KMS-11 (cell line): ENCODE measurements at regions not wholly inside any gene's neighbourhood (a gene's known extent, or its start where the extent isn't known, plus 50 kb on each side); places are given as distances from the start of the nearest gene placed in this dataset.

Source experiments
- H2AFZ ChIP-seq: fragments of 200-600 bp; sonication (generic); 2 replicates; pipeline ENCODE4 v1.6.1; 2016; ENCODE audit warnings: antibody characterized with exemption, mixed run types, low read depth
- H3K27ac ChIP-seq: fragments of 200-600 bp; sonication (generic); 2 replicates; pipeline ENCODE4 v1.6.1; 2016; ENCODE audit warnings: mild to moderate bottlenecking, mixed run types
- H3K27me3 ChIP-seq: fragments of 200-600 bp; sonication (generic); 2 replicates; pipeline ENCODE4 v1.6.1; 2017; ENCODE audit warnings: mild to moderate bottlenecking, low read depth, mixed run types, moderate library complexity; ENCODE audit not compliant: insufficient read depth
- H3K36me3 ChIP-seq: fragments of 200-600 bp; sonication (generic); 2 replicates; pipeline ENCODE4 v1.6.1; 2017; ENCODE audit warnings: mild to moderate bottlenecking, mixed run types; ENCODE audit not compliant: insufficient read depth
- H3K4me1 ChIP-seq: fragments of 200-600 bp; sonication (generic); 2 replicates; pipeline ENCODE4 v1.6.1; 2016; ENCODE audit warnings: mild to moderate bottlenecking, low read depth, mixed run types; ENCODE audit not compliant: poor library complexity, severe bottlenecking
- H3K4me2 ChIP-seq: fragments of 200-600 bp; sonication (generic); 2 replicates; pipeline ENCODE4 v1.7.0; 2016; ENCODE audit warnings: mild to moderate bottlenecking, mixed run types
- H3K4me3 ChIP-seq: fragments of 200-600 bp; sonication (generic); IDR thresholded peaks from 2 replicates; pipeline ENCODE4 v1.6.1; 2017; ENCODE audit warnings: low read depth, low read length, mixed read lengths; ENCODE audit not compliant: insufficient read depth
- H3K79me2 ChIP-seq: fragments of 200-600 bp; sonication (generic); 2 replicates; pipeline ENCODE4 v1.6.1; 2016; ENCODE audit warnings: low read depth, mixed run types; ENCODE audit not compliant: insufficient read depth
- H3K9ac ChIP-seq: fragments of 200-600 bp; sonication (generic); 2 replicates; pipeline ENCODE4 v1.6.1; 2016; ENCODE audit warnings: mild to moderate bottlenecking, mixed run types
- H4K20me1 ChIP-seq: fragments of 200-600 bp; sonication (generic); 2 replicates; pipeline ENCODE4 v1.6.1; 2016; ENCODE audit warnings: mild to moderate bottlenecking, mixed run types; ENCODE audit not compliant: insufficient read depth
- CTCF ChIP-seq: fragments of 200-600 bp; sonication (generic); conservative IDR thresholded peaks from 2 replicates; pipeline ENCODE4 v1.6.1; 2017; ENCODE audit warnings: low read depth, mild to moderate bottlenecking, antibody characterized with exemption, low read length, moderate library complexity, mixed read lengths

GRCh38 chr6:84360039-84360438, 132.6 kb upstream of the CEP162 start:
- Histone ChIP-seq H3K79me2 (no peaks in the 10 kb centered on the region), H3K27ac (no peak overlapping the region), H3K4me3 (no peak overlapping the region), H4K20me1 (no peaks in the 10 kb centered on the region), H3K36me3 (no peaks in the 10 kb centered on the region), H3K27me3 (no peaks in the 10 kb centered on the region), H3K9ac (no peak overlapping the region), H2AFZ (no peak overlapping the region), H3K4me2 (no peak overlapping the region), H3K4me1 (no peaks in the 10 kb centered on the region)
- no peak for TF ChIP-seq CTCF

- no peaks in the 10 kb centered on the region for H3K79me2 ChIP-seq
- H4K20me1 ChIP-seq, result no peaks in the 10 kb centered on the region
- H3K27ac ChIP-seq, result no peak overlapping the region
- H2AFZ ChIP-seq, result no peak overlapping the region
- H3K4me2 ChIP-seq, result no peak overlapping the region
- TF ChIP-seq CTCF, result no peak
- H3K27me3 ChIP-seq, result no peaks in the 10 kb centered on the region
- H3K9ac ChIP-seq, result no peak overlapping the region
- H3K4me1 ChIP-seq, result no peaks in the 10 kb centered on the region
- no peak overlapping the region for H3K4me3 ChIP-seq
- no peaks in the 10 kb centered on the region for H3K36me3 ChIP-seq
These were observed 131.1 kb upstream of the CEP162 start for GRCh38 chr6:84358581-84358980.

- no peaks in the 10 kb centered on the region for H4K20me1 ChIP-seq
- H3K4me3 ChIP-seq, result no peak overlapping the region
- no peaks in the 10 kb centered on the region for H3K27me3 ChIP-seq
- H3K4me1 ChIP-seq, result no peaks in the 10 kb centered on the region
- H3K4me2 ChIP-seq, result no peak overlapping the region
- H3K36me3 ChIP-seq, result no peaks in the 10 kb centered on the region
- no peak overlapping the region for H3K9ac ChIP-seq
- no peak overlapping the region for H2AFZ ChIP-seq
- H3K79me2 ChIP-seq, result no peaks in the 10 kb centered on the region
- TF ChIP-seq CTCF, result no peak
- H3K27ac ChIP-seq, result no peak overlapping the region
These were observed 130.2 kb upstream of the CEP162 start for GRCh38 chr6:84357631-84358030.

- Histone ChIP-seq H3K36me3 (no peaks in the 10 kb centered on the region), H2AFZ (no peak overlapping the region), H4K20me1 (no peaks in the 10 kb centered on the region), H3K4me1 (no peaks in the 10 kb centered on the region), H3K4me3 (no peak overlapping the region), H3K27me3 (no peaks in the 10 kb centered on the region), H3K27ac (no peak overlapping the region), H3K79me2 (no peaks in the 10 kb centered on the region), H3K4me2 (no peak overlapping the region), H3K9ac (no peak overlapping the region)
- no peak for TF ChIP-seq CTCF
These were observed 129.5 kb upstream of the CEP162 start for GRCh38 chr6:84356907-84357306.
